SH-SY5Y (cell line): ENCODE measurements at regions not wholly inside any gene's neighbourhood (a gene's known extent, or its start where the extent isn't known, plus 50 kb on each side); places are given as distances from the start of the nearest gene placed in this dataset.

Experiments used
- GATA2 ChIP-seq: IDR thresholded peaks from 2 replicates; pipeline ENCODE4 v1.6.1; 2011; ENCODE audit warnings: mild to moderate bottlenecking, low read depth, low read length
- GATA3 ChIP-seq: IDR thresholded peaks from 2 replicates; pipeline ENCODE4 v1.6.1; 2011; ENCODE audit warnings: low read depth, mild to moderate bottlenecking, low read length, moderate library complexity

DNA sequence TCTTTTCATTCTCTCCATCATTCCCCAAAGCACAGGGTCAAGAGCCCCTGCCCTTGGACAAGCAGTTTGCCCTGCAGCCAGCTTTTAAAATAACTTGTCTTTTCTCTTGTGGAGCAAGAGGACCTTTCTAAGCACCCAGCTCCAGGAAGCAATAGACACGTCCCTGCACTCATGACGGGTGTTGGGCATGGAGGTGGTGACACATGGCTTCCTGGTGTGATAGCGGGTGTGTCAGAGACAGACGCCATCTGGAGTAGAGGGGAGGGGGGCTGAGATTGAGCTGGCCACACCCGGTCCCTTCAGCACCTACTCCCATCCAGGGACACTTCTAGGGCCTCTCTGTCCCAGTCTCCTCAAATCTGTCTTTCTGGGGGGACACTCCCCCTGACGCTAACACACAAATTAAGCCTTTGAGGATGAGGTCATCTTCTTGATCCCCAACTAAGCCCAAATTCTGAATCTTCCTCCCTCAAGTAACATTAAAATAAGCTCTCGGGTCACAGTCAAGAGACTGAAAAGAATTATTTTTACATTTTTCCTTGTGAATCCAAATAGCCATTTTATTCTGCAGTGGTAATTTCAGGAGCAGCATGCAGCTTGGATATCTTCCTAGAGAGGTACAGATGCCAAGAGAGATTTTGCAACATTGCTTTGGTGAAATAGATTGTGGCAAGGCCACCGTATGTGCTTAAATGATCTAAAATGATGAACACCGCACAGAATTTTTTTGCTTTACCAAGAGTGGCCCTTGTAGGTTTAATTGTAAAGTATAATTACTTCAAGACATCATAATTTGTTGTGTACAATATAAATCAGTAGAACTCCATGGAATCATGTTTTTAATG is 216.6 kb upstream of the IRX3 start:
- TF ChIP-seq GATA3 (no peak), GATA2 (no peak)
